ENCODE measurements at regions not wholly inside any gene's neighbourhood (a gene's known extent, or its start where the extent isn't known, plus 50 kb on each side); places are given as distances from the start of the nearest gene placed in this dataset.

DNA sequence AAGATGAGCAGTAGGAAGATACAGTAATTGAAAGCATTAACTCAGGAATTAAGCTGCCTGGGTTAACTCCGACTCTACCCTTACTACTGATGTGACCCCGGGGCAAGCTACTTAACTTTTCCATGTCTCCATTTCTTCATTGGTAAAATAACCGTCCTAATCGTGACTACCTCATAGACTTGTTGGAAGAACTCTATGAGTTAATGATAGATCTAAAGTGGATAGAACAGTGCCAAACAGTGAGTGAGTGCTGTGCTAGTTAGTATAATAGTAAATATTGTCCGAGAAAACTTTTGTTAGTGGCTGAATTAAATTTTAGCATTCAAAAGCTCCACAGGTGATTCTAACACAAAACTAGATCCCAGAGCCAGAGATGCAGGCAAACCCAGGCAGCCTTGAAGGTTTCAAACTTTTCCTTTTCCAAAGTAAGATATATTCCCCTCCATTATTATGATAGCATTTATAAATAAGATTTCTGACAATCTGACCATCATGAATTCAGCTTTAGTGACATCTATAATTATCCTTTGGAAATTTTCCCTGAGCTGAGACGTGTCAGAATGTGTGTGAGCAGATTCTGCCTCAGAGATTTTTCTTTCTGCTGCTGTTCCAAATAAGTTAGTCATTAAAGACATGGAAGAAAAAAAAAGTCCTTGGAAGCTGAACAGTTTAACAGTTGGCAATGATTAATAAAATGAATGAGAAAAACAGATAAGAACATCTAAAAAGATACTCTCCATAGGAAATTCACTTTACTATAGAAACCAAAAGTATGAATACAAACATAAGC is 369.5 kb downstream of the PRELID2 start:
- TF ChIP-seq POLR2A (IDR thresholded peaks at IDR 0.05; ENCODE audit: low read length) = no peak
- TF ChIP-seq GATA1 (IDR thresholded peaks at IDR 0.05; ENCODE audit: low read depth, low read length) = no peak
